Caki2 (cell line): ENCODE measurements at regions not wholly inside any gene's neighbourhood (a gene's known extent, or its start where the extent isn't known, plus 50 kb on each side); places are given as distances from the start of the nearest gene placed in this dataset.
"Not testable (repeated sequence)": the region's sequence is repeated elsewhere in the genome, so short reads cannot be mapped to it uniquely, and the experiment has no call there.

Source experiments
- DNase-seq: peaks from one replicate; pipeline ENCODE4 v3.0.0-alpha.2; 2015; ENCODE audit warnings: low read depth
- in situ Hi-C: cut with HindIII; loops from 2 replicates; pipeline ENCODE4 v1.10.0; 2016; ENCODE audit warnings: low sequenced_read_pairs, low pct_unique_long_range_greater_than_20kb, mixed read lengths

DNA sequence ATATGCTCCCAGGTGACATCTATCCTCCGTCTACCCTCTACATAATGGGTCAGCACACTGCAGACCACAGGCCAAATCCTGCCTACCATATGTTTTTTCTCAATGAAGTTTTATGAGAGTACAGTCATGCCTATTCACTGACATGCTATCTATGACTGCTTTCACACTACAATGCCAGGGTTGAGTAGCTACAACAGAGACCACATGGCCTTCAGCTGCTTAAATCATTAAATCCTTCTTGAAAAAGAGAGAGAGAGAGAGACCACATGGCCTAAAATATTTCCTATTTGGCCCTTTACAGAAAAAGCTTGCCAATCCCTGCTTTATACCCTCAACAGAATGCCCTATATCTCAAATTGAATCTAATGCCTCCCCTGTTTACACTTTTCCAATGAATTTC, 119.8 kb upstream of the CCDC180 start:
- in situ Hi-C loops, DNase-seq: not testable (repeated sequence)

- in situ Hi-C loops: no loop called here
- no peak for DNase-seq
Measured at GRCh38 chr9:97186493-97186892, 121.0 kb upstream of the CCDC180 start.

DNA sequence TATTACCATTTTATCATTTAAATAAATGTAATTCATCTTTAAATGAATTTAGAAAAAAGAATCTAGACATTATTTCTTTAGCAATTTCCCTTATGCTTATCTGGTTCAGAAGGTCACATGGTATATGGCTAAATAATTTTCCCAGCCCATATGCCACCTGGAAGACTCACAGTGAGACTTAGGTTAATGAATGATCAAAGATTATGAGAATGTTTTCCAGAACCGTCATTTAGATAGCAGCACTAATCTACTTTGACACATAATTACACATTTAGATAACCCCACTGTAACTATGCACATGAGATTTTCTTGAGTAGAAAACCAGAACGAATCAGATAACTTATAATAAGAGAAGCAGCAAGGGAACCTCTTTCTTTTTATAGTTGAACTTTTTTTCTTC, 124.9 kb upstream of the CCDC180 start:
- in situ Hi-C loops, DNase-seq: not testable (repeated sequence)

- in situ Hi-C loops: no loop called here
Measured at GRCh38 chr9:97179616-97180015, 127.8 kb upstream of the CCDC180 start.

DNA sequence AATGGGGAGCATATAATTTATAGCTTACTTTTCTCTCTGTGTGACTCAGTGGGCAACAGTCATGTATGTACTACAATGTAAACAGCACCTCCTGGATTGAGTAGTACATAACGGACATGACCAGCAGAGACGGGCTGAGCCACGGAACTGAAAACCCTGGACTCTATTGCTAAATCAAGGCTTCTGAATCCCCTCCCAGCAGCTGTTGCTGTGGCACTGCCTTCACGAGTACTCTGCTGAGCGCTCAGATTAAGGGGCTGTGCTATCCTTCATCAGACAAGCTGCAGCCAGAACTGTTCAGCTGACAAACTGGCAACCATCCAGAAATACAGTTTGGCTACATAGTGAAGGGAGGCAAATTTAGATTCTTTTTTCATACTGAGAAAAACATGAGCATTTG, 131.3 kb upstream of the CCDC180 start:
- no peak for DNase-seq
- in situ Hi-C loops: no loop called here

More at GRCh38 chr9:97179616-97180015, 127.8 kb upstream of the CCDC180 start:
- DNase-seq: no peak

DNA sequence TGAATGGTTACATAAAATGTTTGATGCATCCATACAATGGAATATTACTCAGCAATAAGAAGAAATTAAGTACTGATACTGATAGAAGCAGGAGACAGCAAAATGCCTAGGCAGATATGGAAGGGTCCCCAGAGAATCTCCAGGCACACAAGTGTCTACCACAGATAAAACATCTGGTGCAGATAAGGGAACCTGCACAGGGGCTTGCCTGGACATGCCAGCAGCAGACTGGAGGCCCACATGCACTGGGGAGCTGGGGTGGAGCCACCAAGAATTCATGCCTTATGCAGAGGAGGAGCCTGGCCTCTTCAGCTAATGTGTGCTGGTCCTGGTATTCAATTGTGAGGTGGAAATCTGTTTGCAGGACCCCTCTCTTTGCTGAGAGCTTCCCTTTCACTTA, 129.2 kb upstream of the CTSV start:
- in situ Hi-C loops, DNase-seq: not testable (repeated sequence)

- in situ Hi-C loops, DNase-seq: not testable (repeated sequence)
Measured at GRCh38 chr9:97166496-97167138, 127.7 kb upstream of the CTSV start.

GRCh38 chr9:97160255-97160654, 121.3 kb upstream of the CTSV start:
- in situ Hi-C loops: no loop called here
- no peak for DNase-seq

- in situ Hi-C loops, DNase-seq: not testable (repeated sequence)
Measured at GRCh38 chr9:97158722-97159121, 119.8 kb upstream of the CTSV start.

DNA sequence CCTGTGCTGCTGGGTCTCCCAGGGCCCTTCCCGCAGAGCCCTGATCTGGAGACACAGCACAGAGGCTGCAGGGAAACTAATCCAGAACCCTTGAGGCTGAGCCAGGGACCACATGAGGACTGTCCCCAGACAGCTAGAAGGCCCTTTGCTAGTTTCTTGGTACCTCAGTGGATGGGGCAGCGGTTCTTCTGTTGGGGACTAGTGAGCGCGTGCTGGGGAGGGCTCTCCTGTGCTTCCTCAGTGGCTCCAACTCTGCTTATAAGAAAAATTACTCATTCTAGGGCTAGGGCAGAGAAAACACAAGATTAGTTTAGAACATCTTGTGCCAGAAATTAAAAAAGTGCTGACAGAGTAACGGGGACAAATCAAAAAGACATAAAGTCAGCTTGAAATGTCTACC, 116.5 kb upstream of the CTSV start:
- DNase-seq, in situ Hi-C loops: not testable (repeated sequence)

GRCh38 chr9:97153967-97154366, 115.0 kb upstream of the CTSV start:
- in situ Hi-C loops: no loop called here
- no peak for DNase-seq

DNA sequence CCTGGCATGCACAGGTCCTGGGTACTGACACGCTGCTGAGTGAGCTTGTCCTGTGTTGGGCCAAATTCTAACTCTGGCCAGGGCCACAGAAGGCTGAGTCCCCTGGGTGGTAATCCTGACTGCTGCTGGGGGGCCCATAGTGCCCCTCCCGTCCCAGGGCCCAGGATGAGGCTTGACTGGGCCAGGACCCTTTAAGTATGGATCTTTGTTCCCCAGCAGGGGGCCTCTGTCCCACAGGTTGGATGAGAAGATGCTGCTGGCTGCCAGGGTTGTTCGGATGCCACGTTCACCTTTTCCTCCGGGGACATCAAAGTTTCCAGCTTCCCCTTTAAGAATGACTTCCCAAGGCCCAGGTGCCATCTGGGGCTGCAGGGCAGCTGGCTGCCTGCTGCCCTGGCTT, 114.2 kb upstream of the CTSV start:
- in situ Hi-C loops, DNase-seq: not testable (repeated sequence)

- DNase-seq, in situ Hi-C loops: not testable (repeated sequence)
Measured at GRCh38 chr9:97150471-97150870, 111.5 kb upstream of the CTSV start.

DNA sequence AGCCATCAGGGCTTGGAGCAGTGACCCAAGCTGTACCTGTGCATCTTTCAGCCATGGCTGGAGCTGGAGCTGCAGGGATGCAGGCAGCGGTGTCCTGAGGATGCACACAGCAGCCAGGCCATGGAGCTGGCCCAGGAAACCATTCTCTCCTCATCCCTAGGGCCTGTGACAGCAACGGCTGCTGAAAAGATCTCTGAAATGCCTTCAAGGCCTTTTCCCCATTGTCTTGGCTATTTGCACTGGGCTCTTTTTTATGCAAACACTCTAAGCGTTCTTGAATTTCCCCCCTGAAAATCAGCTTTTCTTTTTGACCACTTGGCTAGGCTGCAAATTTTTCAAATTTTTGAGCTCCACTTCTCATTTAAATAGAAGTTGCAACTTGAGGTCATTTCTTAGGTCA, 109.5 kb upstream of the CTSV start:
- in situ Hi-C loops, DNase-seq: not testable (repeated sequence)

DNA sequence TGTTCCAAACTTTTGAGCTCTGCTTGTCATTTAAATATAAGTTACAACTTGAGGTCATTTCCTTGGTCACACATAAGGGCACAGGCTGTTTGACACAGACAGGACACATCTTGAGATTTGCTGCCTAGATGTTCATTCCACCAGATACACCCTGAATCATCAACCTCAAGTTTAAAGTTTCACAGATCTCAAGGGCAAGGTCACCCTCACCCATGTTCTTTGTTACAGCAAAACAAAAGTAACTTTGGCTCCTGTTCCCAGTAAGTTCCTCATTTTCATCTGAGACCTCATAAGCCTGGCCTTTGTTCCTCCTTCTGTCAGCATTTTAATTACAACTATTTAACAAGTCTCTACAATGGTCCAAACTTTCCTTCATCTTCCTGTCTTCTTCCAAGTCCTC, 106.7 kb upstream of the CTSV start:
- in situ Hi-C loops, DNase-seq: not testable (repeated sequence)

GRCh38 chr9:97140566-97140965, 101.6 kb upstream of the CTSV start:
- in situ Hi-C loops: no loop called here
- DNase-seq: no peak

DNA sequence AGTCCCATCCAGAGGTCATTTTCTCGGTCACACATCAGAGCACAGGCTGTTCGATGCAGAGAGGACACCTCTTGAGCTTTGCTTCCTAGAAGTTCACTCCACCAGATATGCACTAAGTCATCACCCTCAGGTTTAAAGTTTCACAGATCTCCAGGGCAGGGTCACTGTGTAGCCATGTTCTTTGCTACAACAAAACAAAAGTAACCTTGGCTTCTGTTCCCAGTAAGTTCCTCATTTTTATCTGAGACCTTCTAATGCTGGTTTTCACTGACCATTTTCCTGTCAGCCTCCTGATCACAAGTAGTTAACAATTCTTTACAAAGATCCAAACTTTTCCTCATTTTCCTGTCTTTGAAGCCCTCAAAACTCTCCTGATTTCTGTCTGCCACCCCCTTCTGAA, 97.5 kb upstream of the CTSV start:
- DNase-seq: no peak
- in situ Hi-C loops: no loop called here

- DNase-seq, in situ Hi-C loops: not testable (repeated sequence)
Measured at GRCh38 chr9:97133966-97134365, 95.0 kb upstream of the CTSV start.

- in situ Hi-C loops: no loop called here
- DNase-seq: no peak
Measured at GRCh38 chr9:97132865-97133264, 93.9 kb upstream of the CTSV start.

- in situ Hi-C loops, DNase-seq: not testable (repeated sequence)
Measured at GRCh38 chr9:97130864-97131263, 91.9 kb upstream of the CTSV start.
